Immature natural killer cell (primary cell): ENCODE measurements at regions not wholly inside any gene's neighbourhood (a gene's known extent, or its start where the extent isn't known, plus 50 kb on each side); places are given as distances from the start of the nearest gene placed in this dataset.

Experiments
- DNase-seq, 3 donors: peaks; one replicate each; pipeline ENCODE4 v3.0.0; 2022; ENCODE audit warnings: mixed read lengths in 1 of 3
- H3K27ac Mint-ChIP-seq, 6 donors: one replicate each; pipeline ENCODE4 v1.8.0; 2020; ENCODE audit warnings: mixed read lengths in 6 of 6, mild to moderate bottlenecking in 5 of 6, inconsistent platforms in 4 of 6, moderate library complexity in 3 of 6
- H3K27me3 Mint-ChIP-seq, 3 donors: one replicate each; pipeline ENCODE4 v1.8.0; 2020 to 2021; ENCODE audit warnings: low read depth in 3 of 3, mild to moderate bottlenecking in 3 of 3, mixed read lengths in 3 of 3, moderate library complexity in 3 of 3, inconsistent platforms in 1 of 3
- H3K36me3 Mint-ChIP-seq, 3 donors: one replicate each; pipeline ENCODE4 v1.8.0; 2020; ENCODE audit warnings: mixed read lengths in 3 of 3, inconsistent platforms in 2 of 3, mild to moderate bottlenecking in 2 of 3
- H3K4me1 Mint-ChIP-seq, 2 donors: one replicate each; pipeline ENCODE4 v1.8.0; 2020; ENCODE audit warnings: inconsistent platforms in 2 of 2, mild to moderate bottlenecking in 2 of 2, mixed read lengths in 2 of 2, moderate library complexity in 1 of 2
- H3K4me3 Mint-ChIP-seq, 5 donors: one replicate each; pipeline ENCODE4 v1.8.0; 2020; ENCODE audit warnings: mild to moderate bottlenecking in 5 of 5, mixed read lengths in 5 of 5, inconsistent platforms in 3 of 5, moderate library complexity in 3 of 5
- H3K9me3 Mint-ChIP-seq, 6 donors: one replicate each; pipeline ENCODE4 v1.8.0; 2020; ENCODE audit warnings: mild to moderate bottlenecking in 6 of 6, mixed read lengths in 6 of 6, inconsistent platforms in 4 of 6, moderate library complexity in 3 of 6

DNA sequence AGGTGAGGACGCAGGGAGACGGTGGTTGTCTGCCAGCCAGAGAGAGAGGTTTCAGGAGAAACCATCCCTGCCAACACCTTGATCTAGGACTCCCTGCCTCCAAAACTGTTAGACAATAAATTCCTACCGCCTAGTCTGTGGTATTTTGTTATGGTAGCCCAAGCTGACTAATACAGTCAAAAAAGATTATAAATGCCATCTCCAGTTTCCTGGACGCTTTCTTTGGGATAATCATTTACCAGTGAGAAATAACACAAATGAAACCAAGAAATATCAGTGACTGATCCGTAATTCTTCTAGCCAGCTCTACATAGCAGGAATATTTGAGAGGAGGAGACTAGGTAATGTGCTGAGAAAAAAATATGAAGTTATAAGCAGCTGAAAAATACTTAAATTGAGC, 707.8 kb upstream of the LMCD1 start:
- Mint-ChIP-seq H3K36me3 (no peaks in the 10 kb centered on the region), H3K9me3 (peaks cover 0 to 15% (median 0%) of the 10 kb centered on the region in 6 donors), H3K4me3 (no peak overlapping the region), H3K27me3 (peaks cover 0 to 3% (median 0%) of the 10 kb centered on the region in 3 donors), H3K4me1 (no peaks in the 10 kb centered on the region), H3K27ac (no peak overlapping the region)
- DNase-seq: no peak

DNA sequence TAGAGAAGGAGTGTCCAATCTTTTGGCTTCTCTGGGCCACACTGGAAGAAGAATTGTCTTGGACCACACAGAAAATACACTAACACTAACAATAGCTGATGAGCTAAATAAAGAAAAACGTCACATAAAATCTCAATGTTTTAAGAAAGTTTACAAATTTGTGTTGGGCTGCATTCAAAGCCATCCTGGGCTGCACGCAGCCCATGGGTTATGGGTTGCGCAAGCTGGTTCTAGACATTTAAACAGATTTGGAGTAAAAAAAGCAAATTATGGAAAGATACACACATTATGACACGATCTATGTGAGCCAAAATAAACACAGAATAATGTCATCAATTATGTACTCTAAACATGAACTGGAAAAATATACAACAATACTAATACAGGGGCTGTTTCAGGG, 703.3 kb upstream of the LMCD1 start:
- H3K9me3 Mint-ChIP-seq: peaks cover 0 to 5% (median 0%) of the 10 kb centered on the region in 6 donors
- peaks cover 0 to 3% (median 3%) of the 10 kb centered on the region in 3 donors for H3K27me3 Mint-ChIP-seq
- no peak overlapping the region for H3K27ac Mint-ChIP-seq
- no peak overlapping the region for H3K4me3 Mint-ChIP-seq
- H3K36me3 Mint-ChIP-seq: no peaks in the 10 kb centered on the region
- DNase-seq: no peak
- H3K4me1 Mint-ChIP-seq: no peaks in the 10 kb centered on the region

DNA sequence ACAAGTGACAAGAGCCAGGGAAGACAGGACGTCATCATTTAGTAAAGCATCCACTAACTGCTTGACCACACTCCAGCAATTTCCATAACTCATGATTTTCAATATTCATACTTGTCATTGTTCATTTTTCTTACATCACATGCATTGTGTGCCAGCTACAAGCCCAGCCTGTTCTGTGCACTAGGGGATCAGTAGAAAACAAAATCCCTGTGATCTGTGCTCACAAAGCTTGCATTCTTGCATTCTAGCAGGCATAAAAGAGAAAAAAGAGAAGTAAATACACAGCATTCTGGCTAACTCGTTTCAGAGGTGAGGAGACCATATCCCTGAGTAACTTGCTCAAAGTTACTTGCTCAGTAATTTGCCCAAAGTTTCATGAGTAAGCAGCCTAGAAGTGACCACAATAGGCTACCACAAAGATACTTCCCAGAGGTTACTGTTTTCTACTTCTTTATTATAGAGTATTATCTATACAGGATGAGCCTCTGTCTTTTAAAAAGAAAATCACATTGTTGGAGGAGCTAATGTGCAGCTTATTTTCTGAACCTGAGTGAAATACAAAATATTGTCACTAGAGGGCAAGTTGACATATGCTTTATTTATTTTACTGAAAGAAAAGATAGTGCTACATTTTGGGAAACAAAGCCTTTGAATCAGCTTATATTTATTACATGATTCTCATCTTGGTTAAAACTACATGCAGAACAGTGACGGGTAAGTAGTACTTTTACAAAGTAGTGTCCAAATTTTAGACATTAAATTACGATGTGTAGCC, 701.4 kb upstream of the LMCD1 start:
- Mint-ChIP-seq H3K4me3 (no peak overlapping the region), H3K27me3 (peaks cover 2 to 3% (median 3%) of the 10 kb centered on the region in 3 donors), H3K27ac (no peak overlapping the region), H3K9me3 (peaks cover 0 to 5% (median 0%) of the 10 kb centered on the region in 6 donors), H3K36me3 (no peaks in the 10 kb centered on the region), H3K4me1 (no peaks in the 10 kb centered on the region)
- no peak for DNase-seq

DNA sequence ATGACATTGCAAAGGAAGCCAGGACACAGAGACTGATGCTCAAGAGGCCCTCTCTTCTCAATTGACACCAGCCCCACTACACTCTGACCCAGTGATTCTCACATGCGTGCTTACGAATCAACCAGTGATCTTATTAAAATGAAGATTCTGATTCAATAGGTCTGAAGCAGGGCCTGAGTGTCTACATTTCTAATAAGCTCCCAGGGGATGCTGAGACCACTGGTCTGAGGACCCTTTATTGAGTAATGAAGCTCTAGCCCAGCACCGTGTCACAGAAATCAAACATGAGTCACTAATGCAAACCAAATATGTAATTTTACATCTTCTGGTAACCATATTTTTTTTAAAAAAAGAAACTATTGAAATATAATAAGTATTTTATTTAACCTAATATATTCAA, 689.1 kb upstream of the LMCD1 start:
- Mint-ChIP-seq H3K9me3 (peaks cover 0 to 6% (median 1%) of the 10 kb centered on the region in 6 donors), H3K27me3 (peaks cover 0 to 3% (median 0%) of the 10 kb centered on the region in 3 donors), H3K36me3 (no peaks in the 10 kb centered on the region), H3K4me3 (no peak overlapping the region), H3K27ac (no peak overlapping the region), H3K4me1 (no peaks in the 10 kb centered on the region)
- DNase-seq: no peak

DNA sequence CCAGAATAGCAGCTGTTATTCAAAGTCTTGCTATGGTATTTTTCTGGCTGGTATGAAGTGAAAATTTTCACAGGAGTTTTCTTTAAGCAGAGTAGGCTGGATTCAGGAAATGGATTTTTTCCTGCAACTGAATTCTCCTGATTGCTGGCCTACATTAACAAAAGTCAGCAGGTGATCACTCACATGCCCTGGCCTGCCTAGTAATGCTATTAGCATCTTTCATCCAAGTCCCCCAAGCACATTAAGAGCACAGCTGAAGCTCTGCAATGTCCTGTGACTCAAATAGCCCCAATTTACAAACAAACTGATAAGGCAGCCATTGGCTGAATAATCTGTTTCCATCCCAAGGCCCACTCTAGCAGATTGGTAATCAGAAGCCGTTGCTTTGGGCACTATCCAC, 688.3 kb upstream of the LMCD1 start:
- Mint-ChIP-seq H3K4me3 (no peak overlapping the region), H3K36me3 (no peaks in the 10 kb centered on the region), H3K27me3 (peaks cover 0 to 3% (median 0%) of the 10 kb centered on the region in 3 donors), H3K4me1 (no peaks in the 10 kb centered on the region), H3K9me3 (peaks cover 0 to 6% (median 1%) of the 10 kb centered on the region in 6 donors), H3K27ac (no peak overlapping the region)
- DNase-seq: no peak

DNA sequence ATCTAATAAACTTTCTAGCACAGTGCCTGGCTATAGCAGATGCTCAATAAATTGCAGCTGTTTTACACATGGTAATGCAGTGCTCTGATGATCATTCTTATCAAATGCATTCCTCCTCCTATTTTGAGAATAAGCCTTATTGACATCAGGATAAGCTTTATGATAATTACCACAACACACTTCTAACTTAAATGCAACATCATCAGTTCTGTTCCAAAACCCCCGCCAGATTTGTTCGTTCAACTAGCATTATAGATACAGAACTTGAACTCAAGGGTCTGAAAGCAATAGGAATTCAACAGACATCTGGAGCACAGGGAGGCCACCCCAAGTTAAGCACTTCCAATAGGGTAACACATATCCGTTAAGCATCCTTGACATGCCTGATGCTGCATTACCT, 684.4 kb upstream of the LMCD1 start:
- Mint-ChIP-seq H3K9me3 (peaks cover 2 to 6% (median 4%) of the 10 kb centered on the region in 6 donors), H3K4me1 (no peaks in the 10 kb centered on the region), H3K27me3 (peaks cover 0 to 3% (median 0%) of the 10 kb centered on the region in 3 donors), H3K27ac (no peak overlapping the region), H3K4me3 (no peak overlapping the region), H3K36me3 (no peaks in the 10 kb centered on the region)
- DNase-seq: no peak

DNA sequence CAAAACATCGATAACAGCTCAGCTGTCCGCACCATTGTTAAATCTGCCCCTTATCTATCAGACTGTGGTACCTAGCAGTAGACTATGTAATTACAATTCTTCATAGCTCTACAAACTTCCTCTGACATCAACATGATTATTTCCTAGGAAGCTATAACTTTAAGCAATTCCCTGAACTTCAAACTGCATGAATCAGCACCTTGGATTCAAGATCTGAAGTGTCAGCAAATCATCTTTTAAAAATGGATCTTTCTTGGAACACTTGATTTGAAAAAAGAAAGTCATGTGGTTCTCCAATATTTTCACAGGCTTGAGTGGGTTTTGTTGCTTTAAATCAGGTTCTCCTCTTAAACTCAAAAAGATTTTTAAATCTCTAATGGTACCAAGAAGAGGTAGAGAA, 680.7 kb upstream of the LMCD1 start:
- peaks cover 0 to 3% (median 0%) of the 10 kb centered on the region in 3 donors for H3K27me3 Mint-ChIP-seq
- H3K4me3 Mint-ChIP-seq: no peak overlapping the region
- H3K4me1 Mint-ChIP-seq: no peaks in the 10 kb centered on the region
- no peak overlapping the region for H3K27ac Mint-ChIP-seq
- H3K36me3 Mint-ChIP-seq: peaks cover 0 to 3% (median 3%) of the 10 kb centered on the region in 3 donors
- DNase-seq: no peak
- peaks cover 12 to 31% (median 25%) of the 10 kb centered on the region in 6 donors for H3K9me3 Mint-ChIP-seq

DNA sequence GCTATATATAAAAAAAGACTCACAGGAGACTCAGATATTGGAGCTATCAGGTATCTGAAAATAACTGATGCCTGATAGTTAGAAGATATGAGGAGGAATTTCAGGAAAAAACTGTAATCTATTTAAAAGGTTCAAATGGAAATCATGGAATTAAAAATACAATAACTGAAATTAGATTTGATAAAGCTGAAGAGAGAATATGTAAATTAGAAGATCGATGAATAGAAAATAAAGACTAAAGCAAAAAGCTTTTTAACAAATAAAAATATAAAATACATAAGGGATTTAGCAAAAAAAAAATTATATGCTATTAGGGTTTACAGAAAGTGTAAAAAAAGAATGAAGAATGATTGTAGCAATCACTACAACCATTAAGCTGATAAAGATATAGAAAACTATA, 679.8 kb upstream of the LMCD1 start:
- Mint-ChIP-seq H3K4me3 (no peak overlapping the region), H3K36me3 (peaks cover 0 to 3% (median 3%) of the 10 kb centered on the region in 3 donors), H3K27me3 (peaks cover 0 to 3% (median 2%) of the 10 kb centered on the region in 3 donors), H3K27ac (no peak overlapping the region), H3K9me3 (peaks cover 12 to 38% (median 28%) of the 10 kb centered on the region in 6 donors), H3K4me1 (no peaks in the 10 kb centered on the region)
- no peak for DNase-seq

DNA sequence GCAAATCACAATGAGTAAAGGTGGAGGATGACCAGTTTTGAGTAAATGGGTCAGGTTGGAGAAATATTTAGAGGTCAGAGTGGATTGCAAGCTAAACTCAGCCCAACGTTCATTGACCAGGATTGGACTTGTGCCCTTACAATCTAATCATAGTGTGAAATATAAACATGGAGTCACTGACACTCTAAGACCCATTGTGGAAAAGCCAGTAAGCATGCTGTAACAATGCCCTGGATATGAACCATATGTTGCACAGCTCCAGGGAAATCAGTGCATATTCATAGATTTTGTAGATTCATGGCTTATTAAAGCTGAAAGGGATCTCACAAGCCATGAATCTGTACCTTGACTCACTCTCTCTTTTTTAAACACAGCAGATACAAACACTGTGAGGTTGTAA, 660.2 kb upstream of the LMCD1 start:
- H3K4me3 Mint-ChIP-seq: no peak overlapping the region
- H3K27ac Mint-ChIP-seq: no peak overlapping the region
- peaks cover 0 to 6% (median 0%) of the 10 kb centered on the region in 6 donors for H3K9me3 Mint-ChIP-seq
- H3K4me1 Mint-ChIP-seq: no peaks in the 10 kb centered on the region
- DNase-seq: no peak
- peaks cover 0 to 5% (median 0%) of the 10 kb centered on the region in 3 donors for H3K36me3 Mint-ChIP-seq
- H3K27me3 Mint-ChIP-seq: peaks cover 0 to 3% (median 1%) of the 10 kb centered on the region in 3 donors

DNA sequence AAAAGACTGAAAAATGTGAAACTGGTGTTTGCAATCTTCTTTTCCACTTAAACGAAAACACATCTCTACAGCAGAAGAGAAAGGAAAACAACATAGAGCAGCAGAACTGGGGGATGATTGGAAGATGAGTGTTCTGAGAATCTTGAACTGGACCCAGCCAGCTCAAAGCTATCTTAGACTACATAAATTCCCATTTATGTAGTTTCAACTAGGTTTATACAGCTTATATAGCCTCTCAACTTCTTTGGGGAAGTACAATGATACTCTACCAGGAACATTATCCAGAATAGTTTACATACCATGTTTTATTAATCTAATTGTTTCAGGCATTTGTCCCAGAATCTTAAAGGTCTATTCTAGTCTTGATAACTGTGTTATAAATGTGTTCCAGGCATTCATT, 658.2 kb upstream of the LMCD1 start:
- Mint-ChIP-seq H3K27ac (no peak overlapping the region), H3K4me3 (no peak overlapping the region), H3K27me3 (peaks cover 0 to 4% (median 0%) of the 10 kb centered on the region in 3 donors), H3K36me3 (peaks cover 0 to 5% (median 0%) of the 10 kb centered on the region in 3 donors), H3K9me3 (peaks cover 0 to 6% (median 0%) of the 10 kb centered on the region in 6 donors), H3K4me1 (no peaks in the 10 kb centered on the region)
- no peak for DNase-seq

DNA sequence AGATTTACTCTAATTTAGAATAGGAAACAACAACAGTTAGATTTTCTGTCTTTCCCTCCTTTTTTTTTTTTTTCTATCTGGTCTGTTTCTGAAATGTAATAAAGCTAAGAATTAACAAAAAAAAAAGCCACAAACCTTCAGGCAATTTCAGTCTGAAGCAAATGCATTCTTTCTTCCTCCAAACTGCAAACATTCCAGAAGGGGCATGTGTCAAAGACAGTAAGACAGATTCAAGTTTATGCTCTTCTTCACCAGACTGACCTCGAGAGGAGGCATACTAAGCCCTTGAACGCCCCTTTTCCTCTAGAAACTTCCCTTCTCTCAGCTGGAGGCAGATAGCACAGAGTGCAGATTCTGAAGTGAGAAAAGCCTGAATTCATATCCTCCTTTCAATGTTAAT, 654.6 kb upstream of the LMCD1 start:
- DNase-seq: no peak
- Mint-ChIP-seq H3K9me3 (peaks cover 0 to 2% (median 0%) of the 10 kb centered on the region in 6 donors), H3K36me3 (no peaks in the 10 kb centered on the region), H3K4me1 (no peaks in the 10 kb centered on the region), H3K27me3 (peaks cover 0 to 3% (median 0%) of the 10 kb centered on the region in 3 donors), H3K27ac (no peak overlapping the region), H3K4me3 (no peak overlapping the region)

DNA sequence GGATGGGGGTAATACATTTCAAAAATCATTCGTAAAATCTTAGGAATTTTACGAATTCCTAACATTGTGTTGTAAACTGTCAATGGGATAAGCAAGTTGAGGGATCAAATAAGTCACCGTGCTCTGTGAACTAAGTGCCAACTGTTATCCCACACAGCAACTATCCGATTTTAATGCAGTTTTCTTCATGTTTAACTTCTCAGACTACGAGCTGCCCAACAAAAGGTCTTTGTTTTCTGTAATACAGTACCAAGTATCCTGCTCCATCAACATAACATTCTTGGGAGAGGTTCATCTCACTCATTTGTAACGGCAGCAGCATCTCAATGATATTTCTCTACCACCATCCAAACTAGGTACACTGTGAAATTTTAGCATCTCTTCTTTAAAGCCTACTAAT, 654.1 kb upstream of the LMCD1 start:
- H3K9me3 Mint-ChIP-seq: peaks cover 0 to 3% (median 2%) of the 10 kb centered on the region in 6 donors
- peaks cover 0 to 3% (median 0%) of the 10 kb centered on the region in 3 donors for H3K27me3 Mint-ChIP-seq
- H3K27ac Mint-ChIP-seq: no peak overlapping the region
- no peaks in the 10 kb centered on the region for H3K4me1 Mint-ChIP-seq
- peaks cover 0 to 3% (median 0%) of the 10 kb centered on the region in 3 donors for H3K36me3 Mint-ChIP-seq
- no peak for DNase-seq
- H3K4me3 Mint-ChIP-seq: no peak overlapping the region

DNA sequence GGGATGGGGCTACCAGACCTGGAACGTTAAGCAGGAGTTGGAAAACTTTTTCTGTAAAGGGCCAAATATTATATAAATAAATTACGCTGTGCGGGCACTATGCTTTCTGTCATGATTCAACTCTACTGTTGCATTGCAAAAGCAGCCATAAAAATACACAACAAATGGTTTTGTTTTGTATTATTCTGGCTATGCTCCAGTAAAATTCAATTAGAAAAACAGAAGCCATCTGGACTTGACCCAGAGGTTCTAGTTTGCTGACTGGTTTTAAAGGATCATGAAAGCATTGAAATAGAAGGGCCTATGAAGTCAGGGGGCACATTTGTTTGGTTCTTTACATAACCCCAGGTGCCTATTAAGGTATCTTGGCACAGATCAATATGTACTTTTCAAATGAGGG, 647.4 kb upstream of the LMCD1 start:
- H3K4me1 Mint-ChIP-seq: no peaks in the 10 kb centered on the region
- peaks cover 0 to 4% (median 0%) of the 10 kb centered on the region in 3 donors for H3K36me3 Mint-ChIP-seq
- no peak overlapping the region for H3K4me3 Mint-ChIP-seq
- H3K27me3 Mint-ChIP-seq: no peaks in the 10 kb centered on the region
- peaks cover 2 to 11% (median 5%) of the 10 kb centered on the region in 6 donors for H3K9me3 Mint-ChIP-seq
- no peak for DNase-seq
- H3K27ac Mint-ChIP-seq: no peak overlapping the region

DNA sequence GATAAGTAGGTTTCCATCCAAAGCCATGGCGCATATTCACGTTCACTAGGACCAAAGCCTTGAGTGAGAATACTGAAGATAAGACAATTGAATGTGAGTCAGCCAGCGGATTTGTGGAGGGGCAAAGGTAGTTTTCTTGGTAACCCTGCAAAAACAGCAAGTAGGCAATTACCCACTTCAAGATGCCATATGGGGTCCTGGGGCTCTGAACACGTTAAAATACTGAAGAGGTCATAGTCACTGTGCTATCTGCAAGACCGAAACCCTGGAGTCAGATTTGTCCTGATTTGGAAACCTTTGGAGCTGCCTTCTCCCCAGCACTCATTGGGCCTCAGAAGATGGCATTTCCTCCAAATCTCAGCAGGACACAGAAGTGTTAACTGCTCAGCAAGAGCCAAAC, 646.9 kb upstream of the LMCD1 start:
- Mint-ChIP-seq H3K9me3 (peaks cover 2 to 15% (median 5%) of the 10 kb centered on the region in 6 donors), H3K27ac (no peak overlapping the region), H3K4me3 (no peak overlapping the region), H3K4me1 (no peaks in the 10 kb centered on the region), H3K27me3 (no peaks in the 10 kb centered on the region), H3K36me3 (peaks cover 0 to 7% (median 0%) of the 10 kb centered on the region in 3 donors)
- no peak for DNase-seq
